HAP-1 (cell line): ENCODE measurements at regions not wholly inside any gene's neighbourhood (a gene's known extent, or its start where the extent isn't known, plus 50 kb on each side); places are given as distances from the start of the nearest gene placed in this dataset.
A peak's percentile ranks its signal among the peaks of the same experiment; 100 is the strongest.

Source experiments
- DNase-seq, 2 experiments: peaks; one replicate each; pipeline ENCODE4 v3.0.0-alpha.2; 2016 to 2020; ENCODE audit warnings: low spot score in 2 of 2
- H3K27me3 ChIP-seq: fragments of 250-450 bp; sonication (Bioruptor Pico); 2 replicates; pipeline ENCODE4 v1.5.1; 2020; ENCODE audit warnings: low read depth, mild to moderate bottlenecking, moderate library complexity
- H3K36me3 ChIP-seq: fragments of 250-450 bp; sonication (Bioruptor Pico); replicated peaks from 2 replicates; pipeline ENCODE4 v1.5.1; 2020; ENCODE audit warnings: mild to moderate bottlenecking
- H3K4me1 ChIP-seq: fragments of 250-450 bp; sonication (Bioruptor Pico); 2 replicates; pipeline ENCODE4 v1.5.1; 2020; ENCODE audit warnings: mild to moderate bottlenecking
- H3K4me3 ChIP-seq: fragments of 250-450 bp; sonication (Bioruptor Pico); 2 replicates; pipeline ENCODE4 v1.5.1; 2020; ENCODE audit warnings: mild to moderate bottlenecking, moderate library complexity
- H3K9me3 ChIP-seq: fragments of 250-450 bp; sonication (Bioruptor Pico); 2 replicates; pipeline ENCODE4 v1.5.1; 2020; ENCODE audit warnings: mild to moderate bottlenecking, moderate library complexity
- in situ Hi-C: fragments of 300-500 bp; cut with MboI; formaldehyde crosslinking; loops from 3 replicates; pipeline ENCODE4 v1.14.3; 2020; ENCODE audit warnings: low sequenced_read_pairs, inconsistent platforms, mixed read lengths

DNA sequence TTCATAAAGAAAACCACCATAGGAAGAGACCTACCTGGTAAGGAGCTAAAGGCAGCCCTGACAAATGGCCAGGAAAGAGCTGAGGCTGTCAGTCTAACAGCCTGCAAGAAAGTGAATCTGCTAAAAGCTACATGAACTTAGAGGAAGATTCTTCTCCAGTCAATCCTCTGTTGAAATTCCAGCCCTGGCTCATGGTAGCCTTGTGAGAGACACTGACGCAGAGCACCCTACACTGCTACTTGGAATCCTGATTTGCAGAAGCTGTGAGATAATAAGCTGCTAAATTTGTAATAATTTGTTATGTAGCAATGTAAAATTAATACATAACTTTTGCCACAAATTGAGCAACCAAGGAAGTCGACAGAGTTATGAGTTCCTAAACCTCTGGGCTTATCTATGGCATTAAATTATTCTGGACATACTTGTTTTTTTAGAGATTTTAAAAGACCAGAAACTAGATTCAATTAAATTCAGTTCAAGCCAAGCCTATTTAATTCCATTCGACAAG, 257.0 kb downstream of the ETNK1 start:
- DNase-seq, result no peak
- Histone ChIP-seq H3K36me3 (no peaks in the 10 kb centered on the region), H3K27me3 (no peaks in the 10 kb centered on the region), H3K9me3 (no peaks in the 10 kb centered on the region), H3K4me3 (no peak overlapping the region), H3K4me1 (no peaks in the 10 kb centered on the region)
- in situ Hi-C loops, result no loop called here

DNA sequence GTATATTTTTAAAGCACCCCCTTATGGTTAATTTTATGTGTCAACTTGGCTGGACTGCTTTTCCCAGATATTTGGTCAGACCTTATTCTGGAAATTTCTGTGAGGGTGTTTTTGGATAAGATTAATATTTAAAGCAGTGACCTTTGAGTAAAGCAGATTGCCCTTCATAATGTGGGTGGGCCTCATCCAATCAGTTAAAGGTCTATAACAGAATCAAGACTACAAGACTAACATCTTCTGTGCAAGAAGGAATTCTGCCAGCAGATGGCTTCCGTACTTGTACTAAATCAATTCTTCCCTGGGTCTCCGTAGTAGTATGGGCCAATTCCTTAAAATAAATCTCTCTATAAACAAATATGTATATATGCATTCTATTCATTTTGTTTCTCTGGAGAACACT, 257.6 kb downstream of the ETNK1 start:
- Histone ChIP-seq H3K4me1 (no peaks in the 10 kb centered on the region), H3K9me3 (no peaks in the 10 kb centered on the region), H3K4me3 (no peak overlapping the region), H3K36me3 (no peaks in the 10 kb centered on the region), H3K27me3 (no peaks in the 10 kb centered on the region)
- no peak for DNase-seq
- in situ Hi-C loops, result no loop called here

DNA sequence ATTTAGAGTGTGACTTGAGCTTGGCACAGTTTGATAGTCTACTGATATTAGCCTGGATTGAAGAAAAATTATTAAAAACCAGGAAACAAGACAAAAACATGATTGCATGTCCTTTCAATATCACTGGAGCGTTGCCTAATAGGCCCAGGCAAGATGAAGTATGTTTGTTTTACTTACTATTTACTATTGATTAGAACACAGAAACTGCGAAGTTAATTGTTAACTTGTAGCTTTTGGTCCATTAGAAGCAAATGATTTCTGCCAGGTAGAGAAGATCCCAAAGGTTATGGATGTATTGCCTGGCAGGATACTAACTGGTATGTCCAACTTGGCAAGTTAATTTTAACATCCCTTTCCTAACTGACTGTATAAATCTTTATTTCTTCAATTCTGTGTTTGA, 268.9 kb downstream of the ETNK1 start:
- no peak for DNase-seq
- Histone ChIP-seq H3K4me3 (no peak overlapping the region), H3K4me1 (no peaks in the 10 kb centered on the region), H3K9me3 (no peaks in the 10 kb centered on the region), H3K36me3 (no peaks in the 10 kb centered on the region), H3K27me3 (peaks cover 16% of the 10 kb centered on the region)
- in situ Hi-C loops, result no loop called here

DNA sequence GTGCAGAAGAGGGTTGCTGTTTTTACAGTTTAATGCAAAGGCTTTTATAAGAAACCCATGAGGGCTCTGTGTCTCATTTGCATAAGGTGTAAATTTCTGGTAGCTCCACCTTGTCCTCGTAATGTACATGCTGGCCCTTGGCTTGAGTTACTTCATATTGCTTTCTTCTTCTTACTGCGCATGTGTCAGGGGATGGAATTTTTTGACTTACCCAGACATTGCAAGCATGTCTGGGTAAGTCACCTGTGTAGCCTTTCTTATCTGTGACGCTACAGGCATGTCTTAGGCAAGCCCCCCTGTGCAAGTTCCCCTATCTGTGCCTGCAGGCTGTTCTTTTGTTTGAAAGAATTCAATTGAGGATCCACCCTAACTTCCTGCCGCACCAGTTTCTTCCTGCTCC, 274.2 kb downstream of the ETNK1 start:
- H3K36me3 ChIP-seq, result no peaks in the 10 kb centered on the region
- no peak overlapping the region for H3K4me3 ChIP-seq
- DNase-seq, result no peak
- no peaks in the 10 kb centered on the region; the same call in 1 of the 2 replicates for H3K9me3 ChIP-seq
- peaks cover 12% of the 10 kb centered on the region for H3K4me1 ChIP-seq
- in situ Hi-C loops, result no loop called here
- H3K27me3 ChIP-seq, result peaks cover 14% of the 10 kb centered on the region

DNA sequence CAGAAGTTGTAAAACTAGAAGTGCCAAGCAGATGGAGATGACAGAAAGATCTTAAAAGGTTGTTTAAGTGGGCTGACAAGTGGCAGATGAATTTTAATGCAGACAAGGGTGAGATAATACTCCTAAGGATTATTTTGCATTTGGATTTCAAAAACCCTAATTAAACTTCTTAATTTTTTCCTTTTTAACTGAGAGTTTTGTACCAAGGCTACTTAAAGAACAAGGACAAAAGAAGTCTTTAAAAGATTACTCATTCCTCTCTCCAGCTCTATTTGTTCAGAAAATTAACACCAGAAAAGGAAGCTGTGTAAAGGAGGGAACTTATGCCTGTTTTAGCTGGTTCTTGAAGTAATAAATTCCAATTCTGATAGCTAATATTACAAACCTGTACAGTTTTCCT, 275.4 kb downstream of the ETNK1 start:
- in situ Hi-C loops, result no loop called here
- DNase-seq, result peak in 1 of 2 experiments; percentile 92
- H3K27me3 ChIP-seq, result peaks cover 11% of the 10 kb centered on the region
- no peaks in the 10 kb centered on the region for H3K36me3 ChIP-seq
- H3K4me1 ChIP-seq, result peaks cover 12% of the 10 kb centered on the region
- H3K4me3 ChIP-seq, result no peak overlapping the region
- H3K9me3 ChIP-seq, result no peaks in the 10 kb centered on the region; the same call in 1 of the 2 replicates

DNA sequence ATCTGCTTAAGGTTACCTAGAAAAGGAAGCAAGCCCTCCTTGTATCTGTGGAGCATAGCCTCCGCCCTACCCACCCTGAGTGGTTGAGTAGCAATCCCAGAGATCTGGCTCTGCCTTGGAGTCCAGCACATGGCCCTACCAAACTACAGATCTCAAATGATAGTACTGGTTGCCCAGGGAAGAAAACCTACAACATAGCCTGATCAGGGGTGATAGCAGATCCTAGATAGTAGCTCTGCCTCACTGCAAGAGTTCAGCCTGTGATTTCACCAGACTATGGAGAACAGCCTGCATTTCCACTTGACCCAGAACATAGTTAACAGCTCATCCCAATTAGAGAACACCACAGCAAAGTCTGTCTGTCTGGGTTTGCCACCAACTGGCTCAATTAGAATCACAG, 279.5 kb downstream of the ETNK1 start:
- no peaks in the 10 kb centered on the region for H3K36me3 ChIP-seq
- H3K4me3 ChIP-seq, result no peak overlapping the region
- no peaks in the 10 kb centered on the region for H3K9me3 ChIP-seq
- 0 out of 2 replicates have a peak, but pooled peaks cover 8% of the 10 kb centered on the region for H3K27me3 ChIP-seq
- H3K4me1 ChIP-seq, result peaks cover 12% of the 10 kb centered on the region
- in situ Hi-C loops, result no loop called here
- no peak for DNase-seq

DNA sequence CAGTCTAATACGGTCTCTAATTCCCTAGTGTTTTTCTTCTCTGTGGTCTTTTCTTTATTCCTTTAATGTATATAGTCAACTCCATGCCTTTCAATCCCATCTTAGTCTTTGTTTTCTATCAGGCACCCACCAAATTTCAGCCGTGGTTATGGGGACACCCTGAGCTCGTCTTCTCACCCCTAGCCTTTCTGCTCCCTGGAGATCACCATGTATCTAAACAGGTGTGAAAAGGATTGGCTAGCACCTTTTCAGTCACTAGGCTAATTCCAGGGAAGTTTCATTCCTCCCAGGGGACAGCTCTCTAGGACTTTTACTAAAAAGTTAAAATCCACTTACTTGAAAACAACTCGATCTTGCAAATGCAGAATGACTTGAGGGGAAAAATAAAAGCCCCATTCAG, 291.3 kb downstream of the ETNK1 start:
- Histone ChIP-seq H3K27me3 (peaks cover 35% of the 10 kb centered on the region), H3K9me3 (no peaks in the 10 kb centered on the region), H3K36me3 (no peaks in the 10 kb centered on the region), H3K4me1 (no peaks in the 10 kb centered on the region), H3K4me3 (no peak overlapping the region)
- in situ Hi-C loops, result no loop called here
- DNase-seq, result no peak

DNA sequence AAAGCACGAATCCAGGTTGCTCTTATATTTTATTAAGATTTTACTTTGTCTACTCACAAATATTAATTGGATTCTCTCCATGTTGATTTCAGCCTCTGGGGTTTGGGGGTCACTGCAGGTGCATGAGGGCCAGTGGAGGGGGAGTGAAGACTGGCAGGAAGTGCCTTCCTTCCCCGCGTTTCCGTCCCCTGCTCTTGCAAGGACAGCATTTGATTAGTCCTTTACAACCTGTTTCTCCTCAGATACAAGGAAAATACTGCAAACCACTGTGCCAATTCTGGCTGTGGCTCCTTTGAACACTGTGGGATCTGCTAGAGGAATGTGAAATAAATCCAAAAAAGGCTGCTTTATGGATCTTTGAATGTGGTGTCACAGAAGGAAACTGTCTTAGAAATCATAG, 291.8 kb downstream of the ETNK1 start:
- H3K27me3 ChIP-seq, result peaks cover 29% of the 10 kb centered on the region
- in situ Hi-C loops, result no loop called here
- H3K36me3 ChIP-seq, result no peaks in the 10 kb centered on the region

DNA sequence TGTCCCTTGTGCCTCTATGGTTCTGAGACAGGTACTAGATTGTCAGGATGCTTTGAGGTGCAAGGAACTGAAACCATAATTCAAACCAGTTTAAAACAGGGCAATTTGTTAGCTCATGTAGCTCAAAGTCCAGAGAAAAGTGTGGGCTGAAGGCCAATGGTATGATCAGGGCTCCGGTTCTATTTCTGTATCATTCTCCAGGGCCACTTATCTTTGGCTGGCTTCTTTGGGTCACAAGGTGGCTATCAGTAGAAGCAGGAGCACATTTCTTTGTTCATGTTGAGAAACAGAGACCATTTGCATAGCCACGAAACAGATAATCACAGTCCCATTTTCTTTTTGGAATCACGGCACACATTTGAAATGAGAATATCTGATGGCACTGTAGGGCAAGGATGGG, 294.9 kb downstream of the ETNK1 start:
- no peaks in the 10 kb centered on the region for H3K36me3 ChIP-seq
- in situ Hi-C loops, result no loop called here
- H3K27me3 ChIP-seq, result peaks cover 3% of the 10 kb centered on the region; the same call in 1 of the 2 replicates
- H3K4me3 ChIP-seq, result no peak overlapping the region
- no peaks in the 10 kb centered on the region for H3K9me3 ChIP-seq
- no peak for DNase-seq
- peaks cover 8% of the 10 kb centered on the region for H3K4me1 ChIP-seq

More for the DNA sequence above, 291.8 kb downstream of the ETNK1 start:
- H3K4me1 ChIP-seq, result no peaks in the 10 kb centered on the region
- H3K9me3 ChIP-seq, result no peaks in the 10 kb centered on the region
- H3K4me3 ChIP-seq, result no peak overlapping the region
- DNase-seq, result no peak

DNA sequence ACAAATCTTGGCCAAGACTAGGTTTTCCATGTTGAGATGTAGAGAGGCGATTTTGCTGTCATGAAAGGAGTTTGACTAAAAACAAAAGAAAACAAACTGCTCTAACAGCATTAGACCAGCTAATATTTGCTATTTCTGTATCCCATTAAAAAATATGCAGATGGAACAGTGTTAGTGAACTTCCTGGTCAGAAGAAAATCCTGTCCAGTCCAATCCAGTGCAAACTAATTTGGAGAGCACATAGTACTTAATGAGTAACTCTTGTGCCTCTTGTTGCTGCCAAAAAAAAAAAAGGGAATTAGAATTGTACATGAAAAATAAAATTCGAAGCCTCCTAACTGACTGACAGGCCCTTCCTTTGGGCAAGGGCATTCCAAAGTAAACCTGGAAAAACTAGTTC, 298.8 kb downstream of the ETNK1 start:
- peaks cover 13% of the 10 kb centered on the region for H3K4me1 ChIP-seq
- no peaks in the 10 kb centered on the region for H3K27me3 ChIP-seq
- H3K9me3 ChIP-seq, result no peaks in the 10 kb centered on the region
- no peaks in the 10 kb centered on the region for H3K36me3 ChIP-seq
- no peak overlapping the region for H3K4me3 ChIP-seq
- no peak for DNase-seq
- in situ Hi-C loops, result no loop called here

DNA sequence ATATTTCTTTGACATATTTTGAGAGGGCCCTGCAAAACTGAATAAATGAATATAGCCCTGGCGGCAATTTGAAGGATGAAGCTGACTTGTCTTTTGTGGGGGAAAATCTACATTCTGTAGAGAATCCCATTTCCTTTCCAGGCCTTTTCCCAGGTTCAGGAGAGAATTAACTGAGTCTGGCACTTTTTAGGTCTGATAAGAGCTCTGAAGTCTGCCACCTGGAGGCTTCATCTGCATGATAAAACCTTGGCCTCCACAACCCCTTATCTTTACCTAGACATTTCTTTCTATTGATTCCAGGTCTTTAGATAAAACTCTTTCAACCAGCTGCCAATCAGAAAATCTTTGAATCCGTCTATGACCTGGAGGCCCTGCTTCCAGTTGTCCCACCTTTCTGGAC, 299.4 kb downstream of the ETNK1 start:
- Histone ChIP-seq H3K4me3 (no peak overlapping the region), H3K27me3 (no peaks in the 10 kb centered on the region), H3K36me3 (no peaks in the 10 kb centered on the region), H3K9me3 (no peaks in the 10 kb centered on the region), H3K4me1 (peaks cover 13% of the 10 kb centered on the region)
- DNase-seq, result no peak
- in situ Hi-C loops, result no loop called here

DNA sequence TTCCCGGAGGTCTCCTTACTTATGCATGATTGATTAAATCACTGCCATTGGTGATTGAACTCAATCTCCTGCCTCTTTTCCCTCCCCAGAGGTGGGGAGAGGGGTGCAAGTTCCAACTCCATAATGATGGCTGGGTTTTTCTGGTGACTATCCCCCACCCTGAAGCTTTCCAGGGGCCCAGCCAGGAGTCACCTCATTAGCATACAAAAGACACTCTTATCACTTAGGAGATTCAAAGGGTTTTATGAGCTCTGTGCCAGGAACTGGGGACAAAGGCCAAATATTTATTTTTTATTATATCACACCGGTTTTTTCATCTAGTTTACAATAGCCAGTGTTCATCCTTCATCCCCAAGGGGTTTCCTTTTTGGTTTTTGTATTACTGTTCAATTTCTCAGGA, 300.7 kb downstream of the ETNK1 start:
- Histone ChIP-seq H3K36me3 (no peaks in the 10 kb centered on the region), H3K4me1 (peaks cover 13% of the 10 kb centered on the region), H3K4me3 (no peak overlapping the region), H3K9me3 (no peaks in the 10 kb centered on the region), H3K27me3 (no peaks in the 10 kb centered on the region)
- DNase-seq, result no peak
- in situ Hi-C loops, result no loop called here

DNA sequence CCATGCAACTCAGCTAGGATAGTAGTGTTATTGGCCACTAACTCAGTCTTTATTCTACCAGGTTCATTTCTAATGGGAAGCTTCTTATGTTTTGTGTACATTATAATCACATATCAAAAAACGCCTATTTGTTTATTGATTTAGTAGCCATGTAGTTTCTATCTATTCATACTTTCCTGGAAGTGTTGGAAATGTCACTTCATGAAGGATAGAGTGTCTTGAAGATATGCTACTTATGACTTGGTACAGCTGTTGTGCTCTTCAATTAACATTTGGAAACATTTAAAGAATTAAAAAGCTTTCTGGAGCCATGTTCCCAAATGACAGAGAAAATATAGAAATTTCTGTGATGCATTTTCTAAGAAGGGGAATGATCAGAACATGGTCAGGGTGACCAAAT, 307.5 kb downstream of the ETNK1 start:
- Histone ChIP-seq H3K4me3 (no peak overlapping the region), H3K36me3 (no peaks in the 10 kb centered on the region), H3K27me3 (0 out of 2 replicates have a peak, but pooled peaks cover 2% of the 10 kb centered on the region), H3K9me3 (no peaks in the 10 kb centered on the region), H3K4me1 (no peaks in the 10 kb centered on the region)
- DNase-seq, result no peak
- in situ Hi-C loops, result no loop called here

DNA sequence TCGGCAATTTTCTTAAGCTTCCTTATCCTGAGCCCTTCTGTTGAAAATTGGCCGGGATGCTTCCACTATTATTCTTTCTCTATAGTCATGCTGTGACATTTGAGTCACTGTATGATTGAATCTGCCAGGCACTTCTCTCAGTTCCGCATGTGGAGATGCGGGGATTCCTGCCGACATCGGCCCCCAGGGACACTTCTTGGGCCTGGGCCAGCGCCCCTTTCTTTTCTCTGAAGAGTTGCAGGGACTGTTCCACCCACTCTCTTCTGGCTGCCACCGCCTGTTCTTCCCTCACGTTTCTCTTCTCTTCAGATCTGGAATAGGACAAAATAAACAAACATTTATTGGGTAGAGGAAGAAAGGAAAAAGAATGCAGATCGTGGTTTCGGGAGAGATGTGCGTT, 310.1 kb downstream of the ETNK1 start:
- Histone ChIP-seq H3K4me1 (no peaks in the 10 kb centered on the region), H3K27me3 (0 out of 2 replicates have a peak, but pooled peaks cover 2% of the 10 kb centered on the region), H3K4me3 (no peak overlapping the region), H3K36me3 (no peaks in the 10 kb centered on the region), H3K9me3 (no peaks in the 10 kb centered on the region)
- peak in 1 of 2 experiments; percentile 69 for DNase-seq
- in situ Hi-C loops, result no loop called here

DNA sequence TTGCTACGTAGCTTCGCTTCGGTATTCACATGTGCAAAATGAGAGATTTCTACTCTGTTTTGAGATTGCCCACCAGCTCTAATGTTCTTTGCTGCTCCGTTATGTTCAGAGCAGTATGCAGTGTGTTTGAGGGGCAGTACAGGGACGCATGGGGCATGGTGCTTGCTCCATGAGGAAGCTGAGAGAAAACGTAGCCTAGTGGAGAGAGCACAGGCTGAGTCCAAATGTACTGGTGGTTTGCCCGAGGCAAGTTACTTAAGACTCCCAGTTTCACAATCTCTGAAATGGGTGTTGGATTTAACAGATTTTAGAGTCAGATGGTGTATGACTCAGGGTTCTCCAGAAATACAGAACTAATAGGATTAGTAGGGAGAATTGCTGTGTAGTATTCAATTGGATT, 310.5 kb downstream of the ETNK1 start:
- no peaks in the 10 kb centered on the region for H3K36me3 ChIP-seq
- H3K4me3 ChIP-seq, result no peak overlapping the region
- H3K9me3 ChIP-seq, result no peaks in the 10 kb centered on the region
- H3K27me3 ChIP-seq, result 0 out of 2 replicates have a peak, but pooled peaks cover 2% of the 10 kb centered on the region
- DNase-seq, result no peak
- in situ Hi-C loops, result no loop called here
- H3K4me1 ChIP-seq, result no peaks in the 10 kb centered on the region
